Glomerular endothelial cell (primary cell): ENCODE measurements at regions not wholly inside any gene's neighbourhood (a gene's known extent, or its start where the extent isn't known, plus 50 kb on each side); places are given as distances from the start of the nearest gene placed in this dataset.

ENCODE experiments used
- DNase-seq: peaks from one replicate; pipeline ENCODE4 v3.0.0-alpha.2; 2011; ENCODE audit warnings: low read depth, low spot score; ENCODE audit errors: extremely low read depth

DNA sequence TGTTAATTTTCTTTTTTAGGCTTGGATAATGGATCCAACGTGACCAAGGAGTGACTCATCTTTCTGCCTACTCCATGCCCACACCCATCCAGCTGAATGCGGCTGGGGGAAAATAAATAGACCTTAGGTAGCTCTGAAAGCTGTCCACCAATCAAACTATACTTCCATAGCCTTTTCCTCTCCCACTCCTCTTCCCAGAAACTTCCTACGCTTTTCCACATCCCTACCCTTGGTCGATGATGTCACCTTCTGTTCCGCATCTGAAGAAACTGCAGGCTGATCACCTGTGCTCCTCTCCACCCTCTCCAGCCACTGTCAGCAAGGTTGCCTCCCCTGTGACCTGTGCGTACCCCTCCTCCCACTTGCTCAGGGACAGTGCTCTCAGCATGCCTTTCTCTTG is 359.8 kb upstream of the KLF6 start:
- no peak for DNase-seq

DNA sequence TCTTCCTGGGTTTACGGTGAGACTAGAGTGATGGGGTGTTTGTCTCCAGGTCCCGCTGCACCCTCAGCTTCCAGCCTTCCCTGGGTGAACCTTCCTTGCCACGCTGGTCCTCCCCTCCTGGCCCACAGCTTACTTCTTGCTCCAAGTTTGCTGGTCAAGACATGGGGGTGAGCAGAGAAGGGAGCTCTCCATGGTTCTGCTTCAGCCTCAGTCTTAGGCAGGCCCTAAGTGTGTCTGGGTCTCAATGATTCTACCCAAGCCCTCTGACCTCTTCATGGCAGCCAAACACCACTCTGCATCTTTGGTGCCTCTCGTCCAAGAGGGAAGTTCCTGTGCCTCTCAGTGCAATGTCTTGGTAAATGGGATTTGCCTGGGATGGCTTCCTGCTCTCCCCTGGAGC is 356.5 kb upstream of the KLF6 start:
- DNase-seq = no peak

DNA sequence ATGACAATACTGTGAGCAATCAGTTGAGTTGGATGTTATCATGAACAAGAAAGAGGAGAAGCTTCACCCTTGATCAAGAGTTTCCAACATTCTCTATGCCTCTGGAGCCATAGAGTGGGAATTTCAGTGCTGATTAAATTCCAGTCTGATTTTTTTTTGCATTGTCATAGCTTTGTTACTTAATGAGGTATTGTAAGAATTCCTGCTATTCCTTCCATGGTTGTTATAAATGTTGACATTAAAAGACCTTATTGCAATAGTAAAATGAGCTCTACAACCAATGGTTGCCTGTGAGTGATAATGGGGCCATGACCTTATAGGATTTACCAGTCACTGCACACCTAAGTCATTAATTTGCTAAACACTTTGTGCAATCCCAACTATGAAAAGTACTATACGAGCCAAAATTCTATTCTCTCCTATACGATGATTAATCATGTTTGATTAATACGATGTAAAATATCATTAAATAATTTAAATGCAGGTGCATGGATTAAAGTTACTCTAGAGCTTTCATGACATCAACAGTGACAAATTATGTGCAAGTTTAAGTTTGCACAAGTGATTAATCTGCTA is 353.2 kb upstream of the KLF6 start:
- DNase-seq = no peak

DNA sequence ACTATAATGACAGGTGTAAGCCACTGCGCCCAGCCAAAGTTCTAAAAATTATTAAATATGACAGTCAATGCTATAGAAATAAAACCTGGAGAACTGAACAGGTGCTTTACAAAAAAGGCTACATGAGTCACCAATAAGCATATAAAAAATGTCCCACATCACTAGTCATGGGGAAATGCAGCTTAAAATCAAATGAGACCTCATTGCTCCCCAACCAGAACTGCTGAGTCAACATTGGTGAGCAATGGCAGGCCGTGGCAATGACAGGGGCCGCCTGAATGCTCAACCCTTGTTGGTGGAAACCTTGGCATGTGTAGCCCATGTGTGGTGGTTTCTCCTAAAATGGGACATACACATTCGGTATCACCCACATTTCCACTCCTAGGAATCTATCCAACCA is 352.3 kb upstream of the KLF6 start:
- DNase-seq = no peak

DNA sequence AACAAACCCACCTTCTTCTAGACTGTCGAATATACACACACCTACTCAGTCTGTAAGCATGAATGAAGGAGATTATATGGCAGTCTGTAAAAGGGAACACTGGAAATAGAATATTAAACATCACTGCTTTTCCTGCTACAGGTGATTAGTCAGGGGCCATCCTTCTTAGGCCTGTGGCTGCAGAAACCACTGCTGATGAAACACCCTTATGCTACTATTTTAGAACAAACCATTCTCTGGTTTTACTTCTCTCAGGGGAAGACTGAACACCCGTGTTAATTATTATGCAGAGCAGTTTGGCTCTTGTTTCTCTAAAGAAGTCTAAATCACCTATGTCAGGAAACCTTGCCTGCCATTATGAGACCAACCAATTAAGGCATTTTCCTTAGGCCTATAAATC is 351.1 kb upstream of the KLF6 start:
- no peak for DNase-seq

DNA sequence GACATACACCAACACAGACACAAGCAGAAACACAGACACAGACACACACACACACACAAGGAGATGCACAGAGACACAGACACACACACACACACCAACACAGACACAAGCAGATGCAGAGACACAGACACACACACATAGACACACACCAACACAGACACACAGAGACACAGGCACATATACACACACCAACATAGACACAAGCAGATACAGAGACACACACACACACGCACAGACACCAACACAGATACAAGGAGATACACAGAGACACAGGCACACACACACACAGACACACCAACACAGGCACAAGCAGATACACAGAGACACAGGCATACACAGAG is 347.2 kb upstream of the KLF6 start:
- DNase-seq = no peak

DNA sequence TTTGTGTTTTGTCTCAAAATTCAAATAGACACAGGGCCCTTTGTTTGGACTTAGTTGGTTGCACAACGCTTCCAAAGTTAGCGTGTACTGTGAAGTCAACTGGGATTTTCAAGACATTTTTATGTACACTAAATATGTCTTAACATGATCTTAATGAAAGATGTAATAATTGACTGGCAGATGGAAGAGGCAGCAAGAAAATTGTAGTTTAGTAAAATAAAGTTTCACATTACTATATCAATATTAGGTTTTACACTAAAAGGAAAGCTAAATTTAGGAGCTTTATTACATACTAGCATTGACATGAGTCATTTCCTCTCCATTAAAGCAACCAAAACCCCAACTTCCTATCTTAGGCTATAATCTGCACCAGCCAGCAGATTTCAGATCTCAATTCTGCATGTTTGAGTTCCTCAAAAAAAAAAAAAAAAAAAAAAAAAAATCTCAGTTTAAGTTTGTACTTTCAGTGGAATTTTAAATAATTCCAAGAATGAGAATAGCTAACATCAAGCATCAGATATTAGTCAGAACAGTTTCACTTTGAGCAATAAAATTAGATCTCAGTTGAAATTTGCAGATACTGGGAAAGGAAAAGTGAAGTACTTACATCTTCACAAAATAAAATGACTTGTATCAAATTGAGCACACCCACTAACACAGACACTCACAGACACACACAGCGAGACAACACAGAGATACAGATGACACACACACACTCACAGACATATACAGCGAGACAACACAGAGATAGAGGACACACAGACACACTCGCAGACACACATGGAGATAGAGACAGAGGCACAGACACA is 346.6 kb upstream of the KLF6 start:
- DNase-seq = peak; percentile 86

DNA sequence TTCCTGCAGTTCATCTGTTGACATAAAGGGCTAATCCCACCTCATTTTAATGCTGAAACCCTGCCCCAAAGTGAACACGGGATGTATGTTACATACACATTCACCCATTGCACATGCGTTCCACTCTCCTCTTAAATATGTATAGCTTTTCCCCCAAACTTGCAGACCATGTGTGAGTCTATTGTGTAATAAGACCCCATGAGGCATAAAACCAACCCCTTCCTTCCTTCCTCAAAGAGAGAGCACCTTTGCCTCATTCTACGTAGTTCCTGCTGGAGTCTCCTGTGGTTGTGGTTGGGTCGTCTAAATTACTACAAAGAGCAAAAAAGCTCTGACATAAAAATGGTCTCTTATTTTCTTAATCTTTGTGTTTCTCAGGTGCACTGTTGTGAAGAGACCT is 345.7 kb upstream of the KLF6 start:
- DNase-seq = peak; percentile 85

DNA sequence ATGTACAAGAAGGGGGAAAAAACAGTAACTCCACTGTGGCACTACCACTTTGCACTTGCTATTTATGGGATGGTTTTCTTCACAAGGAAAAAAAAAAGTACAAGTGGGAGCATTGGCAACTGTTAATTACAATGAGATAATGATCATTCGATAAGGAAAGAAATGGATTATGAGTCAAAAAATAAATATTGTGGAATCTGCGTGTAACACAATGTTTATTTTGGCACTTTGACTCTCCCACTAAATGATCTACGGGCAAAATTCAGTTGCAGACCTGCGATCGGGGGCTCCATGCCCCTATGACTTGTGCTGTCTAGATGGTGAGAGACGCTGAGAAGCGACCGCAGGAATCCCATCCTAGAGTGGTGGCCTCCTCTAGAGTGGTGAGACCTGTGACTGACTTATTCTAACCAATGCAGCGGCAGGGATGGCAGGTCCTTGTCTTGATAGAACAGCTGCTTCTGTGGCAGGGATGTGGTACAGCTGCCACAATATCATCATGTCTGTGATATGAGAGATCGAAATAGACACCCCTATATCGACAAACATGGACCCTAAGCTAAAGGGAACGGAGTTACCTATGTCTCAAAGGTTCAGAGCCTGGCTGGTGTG is 345.0 kb upstream of the KLF6 start:
- no peak for DNase-seq

DNA sequence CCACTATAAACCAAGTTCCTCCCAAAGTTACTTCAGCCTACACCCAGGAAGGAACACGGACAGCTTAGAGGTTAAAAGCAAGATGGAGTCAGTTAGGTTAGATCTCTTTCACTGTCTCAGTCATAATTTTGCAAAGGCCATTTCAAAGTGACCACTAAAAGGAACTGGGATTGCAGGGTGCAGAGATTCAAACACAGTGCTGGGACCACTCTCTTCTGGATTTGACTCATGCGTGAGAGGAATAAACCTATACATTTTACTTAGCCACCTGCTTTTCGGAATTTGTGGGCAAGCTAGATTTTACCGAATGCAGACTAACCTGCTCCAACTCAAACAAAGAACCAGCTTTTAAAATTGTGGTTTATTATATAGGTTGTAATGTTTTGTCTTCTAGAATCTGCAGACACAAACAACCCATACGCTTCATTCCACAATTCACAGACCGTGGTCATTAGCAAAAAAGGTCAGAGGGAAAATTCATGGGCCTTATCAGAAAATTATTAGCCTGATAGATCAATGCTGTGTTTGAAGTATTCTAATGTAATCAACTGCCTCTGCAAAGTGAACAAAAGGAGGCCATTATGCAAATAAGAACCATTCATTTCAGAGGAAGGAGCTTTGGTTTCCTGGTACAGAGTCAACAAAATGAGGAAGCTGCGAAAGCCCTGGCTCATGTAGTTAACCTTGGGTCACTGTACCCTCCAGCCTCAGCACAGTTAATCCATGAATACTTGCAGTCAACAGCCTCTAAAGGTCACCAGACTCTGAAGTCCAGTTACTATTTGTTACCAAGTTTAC is 342.7 kb upstream of the KLF6 start:
- DNase-seq = peak; percentile 78

DNA sequence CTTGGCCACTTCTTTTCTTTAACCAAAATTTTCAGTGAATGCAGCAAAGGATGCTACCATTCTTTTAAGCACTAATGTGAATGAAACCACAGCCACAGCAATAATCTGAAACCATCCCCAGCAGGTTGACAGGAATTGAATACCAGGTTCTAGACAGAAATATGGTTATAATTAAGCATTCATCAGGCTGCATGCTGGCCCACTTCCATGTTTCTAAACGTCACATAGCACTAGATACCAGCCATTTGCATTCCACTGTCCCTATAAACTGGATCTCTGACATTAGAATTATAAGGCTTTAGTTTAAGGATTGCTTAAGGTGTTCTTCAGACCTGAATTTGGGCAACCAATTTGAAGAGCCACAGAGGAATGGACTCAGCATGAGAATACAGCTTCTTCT is 340.8 kb upstream of the KLF6 start:
- no peak for DNase-seq

DNA sequence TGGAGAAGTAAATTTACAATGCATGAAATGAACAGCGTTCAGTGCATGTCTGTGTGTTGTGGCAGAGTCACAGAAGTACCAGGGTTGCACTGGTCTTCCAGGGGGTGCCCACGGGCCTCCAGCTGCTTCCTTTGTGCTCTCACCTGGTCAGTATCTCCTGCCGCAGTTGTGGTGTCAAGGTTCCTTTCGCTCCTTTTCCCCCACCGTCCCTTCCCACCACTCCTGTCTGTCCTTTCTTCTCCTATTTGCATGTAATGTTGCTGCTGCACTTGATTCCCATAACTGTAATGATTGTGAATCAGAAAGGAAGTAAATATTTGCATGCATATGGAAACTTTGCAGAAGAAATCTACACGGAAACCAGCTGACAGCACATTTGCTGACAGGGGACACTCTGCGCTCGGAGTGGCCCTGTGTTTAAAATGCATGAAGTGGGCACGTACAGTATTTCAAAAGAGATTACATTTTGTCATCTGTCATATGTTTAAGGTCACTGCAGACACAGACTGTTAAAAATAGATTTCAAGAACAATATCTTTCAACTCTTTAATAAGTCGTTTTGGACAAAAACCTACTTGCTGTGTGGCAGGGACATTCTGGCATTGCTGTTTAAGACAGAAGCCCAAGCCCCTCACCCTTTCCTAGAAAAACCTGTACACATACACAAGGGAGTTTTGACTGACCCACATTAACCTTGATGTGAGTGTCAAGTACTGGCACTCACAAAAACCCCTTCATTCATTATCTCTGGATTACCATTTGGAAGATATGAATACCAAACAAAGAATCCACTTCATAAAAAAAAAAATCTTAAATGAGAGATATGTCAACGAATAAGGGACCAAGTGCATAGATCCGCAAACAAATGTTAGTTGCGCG is 336.7 kb upstream of the KLF6 start:
- no peak for DNase-seq

DNA sequence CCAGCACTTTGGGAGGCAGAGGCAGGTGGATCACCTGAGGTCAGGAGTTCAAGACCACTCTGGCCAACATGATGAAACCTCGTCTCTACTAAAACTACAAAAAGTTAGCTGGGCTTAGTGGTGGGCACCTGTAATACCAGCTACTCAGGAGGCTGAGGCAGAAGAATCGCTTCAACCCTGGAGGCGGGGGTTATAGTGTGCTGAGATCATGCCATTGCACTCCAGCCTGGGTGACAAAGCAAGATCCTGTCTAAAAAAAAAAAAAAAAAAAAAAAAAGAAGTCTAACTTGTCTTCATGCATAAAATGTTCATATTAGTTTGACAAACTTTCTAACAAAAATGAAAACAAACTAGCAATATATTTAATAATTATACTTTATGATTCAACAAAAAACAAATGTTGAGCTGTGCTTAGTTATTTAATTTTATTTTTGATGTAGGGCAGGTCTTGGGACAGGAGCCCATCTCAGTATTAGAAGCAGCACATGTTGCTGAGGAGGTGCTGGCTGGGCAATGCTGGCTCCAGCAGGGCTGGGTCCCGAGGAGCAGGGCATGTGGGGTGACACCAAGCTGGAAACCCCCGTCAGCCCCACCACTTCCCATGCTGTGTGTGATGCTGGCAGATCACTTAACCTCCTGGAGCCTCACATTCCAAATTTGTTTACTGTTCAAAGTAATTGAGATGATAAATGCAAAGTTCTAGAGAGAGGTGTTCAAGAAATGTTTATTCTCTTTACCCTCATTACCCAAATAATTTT is 335.3 kb upstream of the KLF6 start:
- DNase-seq = no peak

DNA sequence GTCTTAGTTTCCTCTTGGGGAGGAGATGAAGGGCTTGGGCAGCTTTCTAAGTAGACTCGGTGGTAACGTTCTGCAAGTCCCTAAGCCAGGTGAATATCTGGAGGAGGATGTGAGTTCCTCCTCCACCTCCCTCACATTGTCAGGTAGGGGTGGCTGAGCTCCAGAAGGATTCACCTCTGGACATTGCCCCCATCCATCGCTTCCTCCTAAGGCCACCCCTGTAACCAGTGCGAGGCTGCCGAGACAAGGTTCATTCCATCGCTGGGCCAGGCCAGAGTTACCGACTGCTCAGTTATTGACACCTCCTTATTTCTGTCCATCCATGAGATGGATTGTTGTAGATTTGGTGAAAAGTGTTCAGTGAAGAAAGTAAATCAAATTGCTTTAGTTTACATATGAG is 334.1 kb upstream of the KLF6 start:
- no peak for DNase-seq

DNA sequence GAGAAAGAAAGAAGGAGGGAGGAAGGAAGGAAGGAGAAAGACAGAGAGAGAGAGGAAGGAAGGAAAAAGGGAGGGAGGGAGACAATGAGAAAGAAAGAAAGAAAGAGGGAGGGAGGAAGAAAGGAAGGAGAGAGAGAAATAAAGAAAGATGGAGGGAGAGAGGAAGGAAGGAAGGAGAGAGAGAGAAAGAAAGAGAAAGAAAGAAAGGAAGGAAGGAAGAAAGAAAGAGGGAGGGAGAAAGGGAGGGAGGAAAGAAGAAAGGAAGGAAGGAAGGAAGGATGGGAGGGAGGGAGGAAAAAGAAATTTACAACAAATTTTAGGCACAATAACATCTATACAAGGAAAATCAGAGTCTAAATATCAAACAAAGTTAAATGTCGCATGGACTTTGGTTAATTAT is 332.6 kb upstream of the KLF6 start:
- no peak for DNase-seq

DNA sequence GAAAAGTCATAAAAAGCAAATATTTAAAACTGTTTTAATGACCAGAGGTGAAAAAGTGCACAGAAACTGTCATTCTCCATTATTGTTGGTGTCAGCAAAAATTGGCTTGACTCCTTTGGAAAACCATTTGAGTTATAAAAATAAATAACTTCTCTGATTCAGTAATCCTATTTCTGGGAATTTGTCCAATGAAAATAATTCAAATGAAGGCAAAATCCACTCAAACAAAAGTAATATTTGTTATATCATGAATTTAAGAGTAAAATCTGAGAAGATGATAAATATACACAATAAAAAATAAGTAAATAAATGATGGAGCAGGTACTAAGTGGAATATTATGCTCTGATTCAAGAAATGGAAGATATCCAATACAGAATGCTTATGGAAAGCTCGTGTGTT is 326.6 kb upstream of the KLF6 start:
- DNase-seq = no peak

DNA sequence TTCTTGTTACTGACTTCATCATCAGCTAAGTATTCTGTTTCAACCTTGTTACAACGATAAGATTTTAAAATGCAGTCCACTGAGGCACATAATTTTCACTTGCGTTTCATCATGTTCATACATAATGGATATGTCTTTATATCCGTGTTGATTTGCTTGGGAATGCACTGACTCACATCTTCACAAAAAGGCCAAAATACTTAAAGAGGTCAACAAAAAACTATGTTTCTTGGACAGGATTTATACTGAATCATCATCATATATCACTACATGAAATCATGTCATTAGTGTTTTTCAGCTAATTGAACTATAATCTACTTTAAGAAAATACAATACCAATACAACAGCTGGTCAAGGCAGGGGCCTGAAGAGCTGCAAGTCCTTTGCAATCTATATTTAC is 324.5 kb upstream of the KLF6 start:
- no peak for DNase-seq

DNA sequence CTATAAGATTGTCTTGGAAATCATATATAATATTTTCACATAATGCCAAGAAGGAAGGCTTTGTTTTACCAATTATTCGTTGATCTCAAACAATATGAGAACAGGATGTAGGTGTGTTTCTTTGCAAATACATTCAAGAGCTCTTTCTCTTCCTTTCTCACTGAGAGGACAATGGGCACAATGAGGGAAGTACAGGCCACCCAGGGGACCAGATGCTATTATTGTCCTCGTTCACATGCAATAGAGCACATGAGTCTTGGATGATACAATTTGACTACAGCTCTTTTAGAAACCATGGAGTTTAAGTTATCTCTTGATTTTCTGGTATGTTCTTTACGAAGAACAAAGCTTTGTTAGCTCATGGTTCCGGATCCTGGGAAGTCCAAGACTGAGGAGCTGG is 323.7 kb upstream of the KLF6 start:
- DNase-seq = no peak

DNA sequence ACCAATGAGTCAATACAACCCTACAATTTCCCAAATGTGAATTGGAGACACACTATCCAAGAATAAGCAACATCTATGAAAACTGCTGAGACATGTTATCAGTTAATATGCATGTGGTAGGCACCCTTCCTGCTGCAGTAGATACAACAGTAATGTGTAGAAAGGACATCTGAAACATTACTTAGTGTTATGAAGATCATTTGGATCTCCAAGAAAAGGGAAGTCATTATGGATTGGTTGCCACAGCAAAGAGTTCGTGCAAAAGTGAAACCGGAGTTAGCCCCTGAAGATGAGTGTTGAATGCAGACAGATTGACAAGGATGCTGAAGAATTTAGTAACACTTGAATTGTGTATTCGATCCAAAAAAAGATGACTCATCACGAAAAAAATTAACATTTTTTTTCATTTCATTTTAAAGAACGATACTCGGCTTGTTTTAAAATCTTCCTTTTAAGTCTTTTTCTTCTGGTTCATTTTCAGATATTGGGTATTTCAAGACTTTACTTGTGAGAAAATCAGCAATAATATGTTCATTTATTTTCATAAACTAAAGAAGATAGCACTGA is 322.4 kb upstream of the KLF6 start:
- no peak for DNase-seq

DNA sequence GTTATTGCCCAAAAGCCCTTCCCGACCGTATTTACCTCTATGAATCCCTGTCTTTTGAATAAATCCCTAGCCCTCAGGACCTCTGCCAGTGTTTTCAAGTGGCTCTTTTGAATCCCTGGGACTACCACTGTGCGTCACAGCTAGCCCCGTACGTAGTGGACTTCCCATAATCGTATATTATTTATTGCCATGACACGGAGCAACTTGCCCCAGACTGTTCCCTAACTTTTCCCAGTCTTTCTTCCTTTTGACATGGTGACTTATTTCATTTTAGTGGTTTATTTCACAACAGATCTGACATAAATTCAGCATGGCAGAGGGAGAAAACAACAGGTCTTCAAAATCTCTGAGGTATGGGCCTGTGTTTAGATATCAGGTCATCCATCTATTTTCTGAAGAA is 318.6 kb upstream of the KLF6 start:
- no peak for DNase-seq
